Smooth muscle cell (in vitro differentiated cells): ENCODE measurements at regions not wholly inside any gene's neighbourhood (a gene's known extent, or its start where the extent isn't known, plus 50 kb on each side); places are given as distances from the start of the nearest gene placed in this dataset.

Experiments
- DNase-seq: peaks from one replicate; lab custom pipeline; 2025; ENCODE audit not compliant: unreplicated experiment; lab: John Stamatoyannopoulos, UW
- H2AFZ ChIP-seq: fragments of 200-600 bp; sonication (generic); 2 replicates; pipeline ENCODE4 v1.6.0; 2016; ENCODE audit warnings: antibody characterized with exemption, low read depth, mild to moderate bottlenecking
- H3F3A ChIP-seq: fragments of 200-600 bp; sonication (generic); 2 replicates; pipeline ENCODE4 v1.6.0; 2017; ENCODE audit warnings: antibody characterized with exemption, low read depth
- H3K27ac ChIP-seq: fragments of 200-600 bp; sonication (generic); 2 replicates; pipeline ENCODE4 v1.5.1; 2016; ENCODE audit warnings: low read depth, mild to moderate bottlenecking
- H3K27me3 ChIP-seq: fragments of 200-600 bp; sonication (generic); 2 replicates; pipeline ENCODE4 v1.6.1; 2016; ENCODE audit warnings: low read depth, mild to moderate bottlenecking
- H3K36me3 ChIP-seq: fragments of 200-600 bp; sonication (generic); 2 replicates; pipeline ENCODE4 v1.5.1; 2016; ENCODE audit warnings: low read depth
- H3K4me1 ChIP-seq: fragments of 200-600 bp; sonication (generic); 2 replicates; pipeline ENCODE4 v1.5.1; 2016; ENCODE audit warnings: low read depth
- H3K4me2 ChIP-seq: fragments of 200-600 bp; sonication (generic); 2 replicates; pipeline ENCODE4 v1.6.0; 2016; ENCODE audit warnings: mild to moderate bottlenecking
- H3K4me3 ChIP-seq: fragments of 200-600 bp; sonication (generic); 2 replicates; pipeline ENCODE4 v1.5.1; 2016; ENCODE audit warnings: mild to moderate bottlenecking
- H3K79me2 ChIP-seq: fragments of 200-600 bp; sonication (generic); 2 replicates; pipeline ENCODE4 v1.6.0; 2016; ENCODE audit warnings: low read depth, mild to moderate bottlenecking
- H3K9ac ChIP-seq: fragments of 200-600 bp; sonication (generic); 2 replicates; pipeline ENCODE4 v1.6.0; 2016; ENCODE audit warnings: low read depth
- H3K9me3 ChIP-seq: fragments of 200-600 bp; sonication (generic); replicated peaks from 2 replicates; pipeline ENCODE4 v1.5.1; 2016; ENCODE audit warnings: low read depth
- H4K20me1 ChIP-seq: fragments of 200-600 bp; sonication (generic); 2 replicates; pipeline ENCODE4 v1.6.0; 2016; ENCODE audit warnings: low read depth
- WGBS: methylation state at CpG from one replicate; pipeline ENCODE4 v1.1.7; 2016; ENCODE audit warnings: low lambda C conversion rate; 5-methylcytosine and 5-hydroxymethylcytosine counted together
- TF ChIP-seq, protein P1 (sequence below): fragments of 200-600 bp; sonication (generic); IDR thresholded peaks from 2 replicates; pipeline ENCODE4 v1.5.1; 2017; ENCODE audit warnings: borderline replicate concordance, mild to moderate bottlenecking, antibody characterized with exemption; ENCODE audit not compliant: insufficient read depth, poor library complexity, severe bottlenecking

DNA sequence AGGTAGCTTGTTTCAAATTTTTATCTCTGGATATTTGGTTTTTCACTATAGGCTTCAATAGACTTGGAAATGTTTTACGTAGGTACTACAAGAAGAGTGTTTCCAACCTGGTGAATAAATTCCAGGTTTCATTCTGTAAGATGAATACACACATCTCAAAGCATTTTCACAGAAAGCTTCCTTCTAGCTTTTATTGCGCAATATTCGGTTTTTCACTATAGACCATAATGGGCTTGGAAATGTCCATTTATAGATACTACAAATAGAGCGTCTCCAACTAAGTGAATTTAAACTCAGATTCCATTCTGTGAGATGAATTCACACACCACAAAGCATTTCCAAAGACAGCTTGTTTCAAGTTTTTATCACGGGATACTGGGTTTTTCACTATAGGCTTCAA, 857.7 kb upstream of the HS3ST1 start:
- no peak overlapping the region for H3K27ac ChIP-seq
- no peaks in the 10 kb centered on the region for H3F3A ChIP-seq
- H3K79me2 ChIP-seq = no peaks in the 10 kb centered on the region
- no peaks in the 10 kb centered on the region for H3K4me1 ChIP-seq
- WGBS = 97% methylated on average over 5 of the region's 5 CpGs
- no peaks in the 10 kb centered on the region for H3K9me3 ChIP-seq
- no peaks in the 10 kb centered on the region for H3K27me3 ChIP-seq
- no peaks in the 10 kb centered on the region for H3K36me3 ChIP-seq
- no peak overlapping the region for H3K4me2 ChIP-seq
- H3K4me3 ChIP-seq = no peak overlapping the region
- no peak for DNase-seq
- TF ChIP-seq, protein P1, sequence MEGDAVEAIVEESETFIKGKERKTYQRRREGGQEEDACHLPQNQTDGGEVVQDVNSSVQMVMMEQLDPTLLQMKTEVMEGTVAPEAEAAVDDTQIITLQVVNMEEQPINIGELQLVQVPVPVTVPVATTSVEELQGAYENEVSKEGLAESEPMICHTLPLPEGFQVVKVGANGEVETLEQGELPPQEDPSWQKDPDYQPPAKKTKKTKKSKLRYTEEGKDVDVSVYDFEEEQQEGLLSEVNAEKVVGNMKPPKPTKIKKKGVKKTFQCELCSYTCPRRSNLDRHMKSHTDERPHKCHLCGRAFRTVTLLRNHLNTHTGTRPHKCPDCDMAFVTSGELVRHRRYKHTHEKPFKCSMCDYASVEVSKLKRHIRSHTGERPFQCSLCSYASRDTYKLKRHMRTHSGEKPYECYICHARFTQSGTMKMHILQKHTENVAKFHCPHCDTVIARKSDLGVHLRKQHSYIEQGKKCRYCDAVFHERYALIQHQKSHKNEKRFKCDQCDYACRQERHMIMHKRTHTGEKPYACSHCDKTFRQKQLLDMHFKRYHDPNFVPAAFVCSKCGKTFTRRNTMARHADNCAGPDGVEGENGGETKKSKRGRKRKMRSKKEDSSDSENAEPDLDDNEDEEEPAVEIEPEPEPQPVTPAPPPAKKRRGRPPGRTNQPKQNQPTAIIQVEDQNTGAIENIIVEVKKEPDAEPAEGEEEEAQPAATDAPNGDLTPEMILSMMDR = no peak
- no peaks in the 10 kb centered on the region for H4K20me1 ChIP-seq
- H2AFZ ChIP-seq = no peak overlapping the region
- H3K9ac ChIP-seq = no peak overlapping the region

DNA sequence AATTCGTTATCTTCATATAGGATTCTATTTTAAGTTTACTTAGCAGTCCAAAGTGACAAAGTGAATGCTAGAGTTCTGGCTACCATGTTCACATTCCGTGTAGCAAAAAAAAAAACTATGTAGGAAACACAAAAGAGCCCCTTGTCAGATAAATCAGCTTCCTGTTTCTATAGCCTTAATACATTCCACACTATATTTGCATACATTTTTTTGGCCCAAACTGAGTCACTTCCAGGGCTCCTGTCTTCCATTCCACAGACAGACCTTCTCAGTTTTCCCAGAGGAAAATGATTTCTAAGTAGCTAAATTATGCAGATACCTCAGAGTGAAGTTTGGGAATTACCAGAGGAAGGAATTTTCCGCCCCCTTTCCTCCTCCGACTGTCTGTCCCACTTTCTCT, 841.9 kb upstream of the HS3ST1 start:
- H3K79me2 ChIP-seq = no peaks in the 10 kb centered on the region
- TF ChIP-seq, protein P1 = no peak
- no peak overlapping the region for H2AFZ ChIP-seq
- no peak overlapping the region for H3K9ac ChIP-seq
- H4K20me1 ChIP-seq = no peaks in the 10 kb centered on the region
- WGBS = 51% methylated on average over 4 of the region's 4 CpGs
- H3F3A ChIP-seq = no peaks in the 10 kb centered on the region
- H3K4me2 ChIP-seq = no peak overlapping the region
- no peaks in the 10 kb centered on the region for H3K27me3 ChIP-seq
- H3K4me1 ChIP-seq = no peaks in the 10 kb centered on the region
- no peaks in the 10 kb centered on the region for H3K9me3 ChIP-seq
- no peak overlapping the region for H3K4me3 ChIP-seq
- H3K27ac ChIP-seq = no peak overlapping the region
- DNase-seq = no peak
- H3K36me3 ChIP-seq = no peaks in the 10 kb centered on the region

DNA sequence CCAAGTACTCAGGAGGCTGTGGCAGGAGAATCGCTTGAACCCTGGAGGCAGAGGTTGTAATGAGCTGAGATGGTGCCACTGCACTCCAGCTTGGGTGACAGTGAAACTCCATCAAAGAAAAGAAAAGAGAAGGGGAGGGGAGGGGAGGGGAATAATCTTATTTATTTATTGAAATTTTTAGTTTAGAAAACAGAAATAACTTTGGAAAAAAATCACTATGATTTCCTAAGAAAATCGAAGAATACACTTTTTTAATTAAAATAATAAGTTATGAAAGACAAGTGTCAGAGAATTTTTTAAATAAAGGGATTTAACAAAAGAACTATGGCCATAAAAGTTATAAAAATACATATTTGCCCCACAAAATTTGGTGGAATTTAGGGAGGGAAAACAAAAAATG, 836.9 kb upstream of the HS3ST1 start:
- no peaks in the 10 kb centered on the region for H3K27me3 ChIP-seq
- WGBS = 79% methylated on average over 2 of the region's 2 CpGs
- H3K9ac ChIP-seq = no peak overlapping the region
- H3K4me3 ChIP-seq = no peak overlapping the region
- no peaks in the 10 kb centered on the region for H3K79me2 ChIP-seq
- no peak overlapping the region for H3K27ac ChIP-seq
- H3F3A ChIP-seq = no peaks in the 10 kb centered on the region
- no peaks in the 10 kb centered on the region for H4K20me1 ChIP-seq
- no peak overlapping the region for H3K4me2 ChIP-seq
- no peak for DNase-seq
- TF ChIP-seq, protein P1 = no peak
- H3K9me3 ChIP-seq = no peaks in the 10 kb centered on the region
- no peaks in the 10 kb centered on the region for H3K36me3 ChIP-seq
- no peak overlapping the region for H2AFZ ChIP-seq
- H3K4me1 ChIP-seq = no peaks in the 10 kb centered on the region

DNA sequence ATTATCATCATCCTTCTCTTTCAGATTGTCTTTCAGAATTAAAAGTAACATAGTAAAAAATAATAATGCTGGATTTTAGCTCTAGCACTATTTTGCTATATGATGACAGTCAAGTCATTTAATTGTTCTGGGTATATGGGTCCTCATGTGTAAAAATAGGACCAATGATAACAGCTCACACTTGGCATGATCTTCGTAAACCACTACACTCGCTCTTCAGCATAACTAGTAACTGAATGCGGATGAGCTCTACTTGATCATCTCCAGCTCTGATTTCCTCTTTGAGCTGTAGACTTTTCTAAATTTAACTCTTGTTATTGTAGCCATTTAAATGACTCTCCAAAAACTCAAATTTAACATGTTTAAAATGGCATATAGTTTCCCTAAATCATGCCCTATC, 831.8 kb upstream of the HS3ST1 start:
- Histone ChIP-seq H3K79me2 (no peaks in the 10 kb centered on the region), H3K9me3 (no peaks in the 10 kb centered on the region), H3K4me1 (no peaks in the 10 kb centered on the region), H3K27ac (no peak overlapping the region), H3K36me3 (no peaks in the 10 kb centered on the region), H2AFZ (no peak overlapping the region), H3K4me2 (no peak overlapping the region), H3K9ac (no peak overlapping the region), H3K27me3 (no peaks in the 10 kb centered on the region), H4K20me1 (no peaks in the 10 kb centered on the region), H3K4me3 (no peak overlapping the region), H3F3A (no peaks in the 10 kb centered on the region)
- TF ChIP-seq, protein P1 = no peak
- WGBS = 98% methylated on average over 3 of the region's 3 CpGs
- no peak for DNase-seq
